Ovary (tissue), 3 donors: ENCODE measurements at regions not wholly inside any gene's neighbourhood (a gene's known extent, or its start where the extent isn't known, plus 50 kb on each side); places are given as distances from the start of the nearest gene placed in this dataset.

ENCODE experiments used
- CTCF ChIP-seq, 3 donors: fragments of 450-650 bp in 2 of 3; fragments of 200-600 bp in 1 of 3; IDR thresholded peaks; one replicate each; pipeline versions ENCODE4 v1.5.1 to v1.8.0; 2016 to 2022; ENCODE audit warnings: antibody characterized with exemption in 3 of 3, mild to moderate bottlenecking in 1 of 3
- POLR2A ChIP-seq: fragments of 450-650 bp; IDR thresholded peaks from one replicate; pipeline ENCODE4 v1.6.1; 2017; ENCODE audit warnings: antibody characterized with exemption, mild to moderate bottlenecking, moderate library complexity
- donor health status: DM: no; HTN: no; CAD: no.

- TF ChIP-seq CTCF (IDR thresholded peaks at IDR 0.05) (no peak), POLR2A (no peak)
These were observed 784.8 kb upstream of the CDH2 start for GRCh38 chr18:28961669-28962228.
